Activated T-cell treated with anti-CD3 and anti-CD28 coated beads for 4 hours (primary cell): ENCODE measurements at regions not wholly inside any gene's neighbourhood (a gene's known extent, or its start where the extent isn't known, plus 50 kb on each side); places are given as distances from the start of the nearest gene placed in this dataset.

Experiments
- DNase-seq: peaks from one replicate; pipeline ENCODE4 v3.0.0-alpha.2; 2020

DNA sequence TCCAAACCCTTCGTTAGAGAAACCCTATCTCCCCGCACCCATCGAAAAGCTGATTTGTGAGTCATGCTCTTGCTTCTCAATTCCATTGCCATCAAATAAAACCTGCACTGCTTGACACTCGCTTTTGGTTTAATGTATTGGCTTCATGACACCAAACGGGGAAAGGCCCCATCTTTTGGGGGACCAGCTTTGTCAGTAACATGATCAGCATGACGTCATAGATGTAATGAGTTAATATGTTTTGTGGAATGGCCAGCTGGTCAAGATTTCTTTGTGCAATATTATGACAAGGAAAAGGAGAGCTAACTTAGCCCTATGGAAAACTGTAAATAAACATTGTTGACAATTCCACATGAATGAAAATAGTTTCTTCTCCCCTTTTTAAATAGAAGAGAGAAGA is 1260.5 kb upstream of the CELF2 start:
- DNase-seq = no peak

DNA sequence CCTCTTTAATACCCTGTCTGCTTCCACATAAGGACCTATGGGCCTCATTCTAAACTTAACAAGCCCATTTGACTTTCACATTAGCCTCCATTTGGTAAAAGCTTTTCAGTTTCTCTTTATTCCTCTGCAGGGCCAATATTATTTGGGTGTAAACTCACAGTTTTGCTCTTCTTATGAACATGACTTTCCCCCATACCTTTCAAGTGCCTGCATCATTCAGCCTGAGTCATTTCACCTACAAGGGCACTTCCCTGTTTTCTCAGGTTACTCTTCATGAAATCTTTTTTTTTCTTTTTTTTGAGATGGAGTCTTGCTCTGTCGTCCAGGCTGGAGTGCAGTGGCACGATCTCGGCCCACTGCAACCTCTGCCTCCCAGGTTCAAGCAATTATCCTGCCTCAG is 1258.1 kb upstream of the CELF2 start:
- DNase-seq = no peak

DNA sequence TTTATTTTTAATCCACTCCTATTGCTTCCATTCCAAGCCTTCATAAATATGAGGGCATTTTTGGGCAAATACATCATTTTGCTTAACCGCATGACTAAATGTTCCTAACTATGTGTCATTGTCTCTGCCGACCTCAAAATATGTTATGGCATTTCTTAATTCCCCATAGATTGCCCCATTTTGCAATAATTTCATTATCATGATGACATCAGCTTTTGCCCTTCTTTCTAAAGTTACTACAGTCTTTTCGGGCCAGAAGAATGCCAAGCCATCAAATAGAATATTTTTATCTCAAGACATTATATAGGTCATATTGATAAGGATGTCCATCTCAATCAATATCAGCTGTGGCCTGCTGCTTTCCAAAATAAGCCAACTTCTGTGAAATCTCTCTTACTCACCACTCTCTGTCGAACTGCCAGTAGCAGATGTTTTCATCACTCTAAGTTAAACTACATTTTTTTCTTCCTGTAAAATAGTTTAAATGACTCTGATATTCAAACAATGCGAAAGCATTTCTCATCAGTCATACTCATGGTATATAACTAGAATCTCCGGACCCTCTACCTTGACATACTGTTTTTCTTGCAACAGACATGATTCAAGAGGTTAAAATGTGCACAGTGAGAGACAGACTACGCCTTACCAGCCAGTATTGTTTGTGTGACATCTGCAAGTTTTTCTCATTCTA is 1254.6 kb upstream of the CELF2 start:
- DNase-seq = no peak

DNA sequence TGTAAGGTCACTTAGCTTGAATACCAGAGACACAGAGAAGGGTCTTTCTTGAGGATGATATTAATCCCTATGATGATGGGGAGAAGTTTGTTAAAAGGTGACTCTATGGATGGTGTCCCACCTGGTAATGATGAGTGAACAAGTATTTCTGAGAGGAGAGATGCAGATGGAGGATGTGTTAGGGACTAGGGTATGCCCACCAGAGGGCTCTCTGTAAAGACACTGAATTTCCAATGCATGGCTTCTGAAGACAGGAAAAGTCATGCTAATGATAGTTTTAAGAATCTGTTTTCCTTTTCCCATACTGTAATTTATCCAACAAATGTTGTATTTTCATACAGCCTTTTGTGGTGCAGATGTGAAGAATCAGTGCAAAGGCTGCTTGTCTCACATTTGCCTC is 1250.9 kb upstream of the CELF2 start:
- no peak for DNase-seq

DNA sequence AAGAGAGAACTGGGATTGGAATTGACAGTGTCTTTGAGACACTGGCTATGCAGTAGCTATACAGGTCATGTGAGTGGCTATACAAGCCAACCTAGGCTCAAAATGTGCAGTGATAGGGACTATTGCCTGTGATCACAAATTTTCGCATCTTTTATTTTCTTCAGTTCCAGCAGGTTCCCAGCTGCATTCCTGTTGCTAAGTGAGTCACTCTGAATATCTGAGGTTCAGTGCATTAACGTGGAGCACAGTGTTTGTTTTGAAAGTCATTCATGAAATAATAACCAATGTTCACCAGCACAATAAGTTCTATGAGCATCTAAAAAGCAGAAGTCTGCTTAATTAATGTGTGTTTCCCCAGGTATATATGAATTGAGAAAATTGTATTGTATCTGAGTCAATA is 1236.0 kb upstream of the CELF2 start:
- no peak for DNase-seq

DNA sequence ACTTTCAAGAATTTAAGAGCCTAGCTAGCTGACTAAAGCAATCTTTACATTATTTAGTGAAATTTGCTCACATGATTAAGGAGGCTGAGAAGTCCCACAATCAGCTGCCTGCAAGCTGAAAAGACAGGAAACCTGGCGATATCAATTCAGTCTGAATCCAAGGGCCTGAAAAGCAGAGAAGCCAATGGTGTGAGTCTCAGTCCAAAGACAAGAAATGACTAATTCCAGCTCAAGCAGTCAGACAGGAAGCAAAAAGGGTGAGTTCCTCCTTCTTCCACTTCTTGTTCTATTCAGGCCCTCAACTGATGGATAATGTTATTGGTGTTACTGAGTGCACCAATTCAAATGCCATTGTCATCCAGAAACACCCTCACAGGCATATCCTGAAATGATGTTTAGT is 1231.6 kb upstream of the CELF2 start:
- DNase-seq = no peak

DNA sequence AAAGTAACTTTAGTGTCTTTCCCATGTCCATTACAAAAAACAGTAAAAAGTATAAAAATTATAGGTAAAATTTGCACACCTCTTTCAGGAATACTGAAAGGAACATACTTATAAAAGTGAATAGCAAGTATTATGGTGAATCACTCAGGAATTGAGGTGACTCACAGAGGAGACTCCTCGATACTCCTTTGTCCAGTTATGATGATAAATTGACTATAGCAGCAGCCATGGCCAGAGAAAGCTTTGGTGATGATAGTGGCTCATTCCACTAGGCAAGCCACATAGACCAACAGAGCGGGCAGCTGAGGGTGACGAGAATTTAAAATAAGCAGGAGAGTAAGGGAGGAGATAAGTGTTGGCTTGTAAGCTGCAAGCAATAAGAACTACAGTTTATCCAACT is 1231.1 kb upstream of the CELF2 start:
- no peak for DNase-seq

DNA sequence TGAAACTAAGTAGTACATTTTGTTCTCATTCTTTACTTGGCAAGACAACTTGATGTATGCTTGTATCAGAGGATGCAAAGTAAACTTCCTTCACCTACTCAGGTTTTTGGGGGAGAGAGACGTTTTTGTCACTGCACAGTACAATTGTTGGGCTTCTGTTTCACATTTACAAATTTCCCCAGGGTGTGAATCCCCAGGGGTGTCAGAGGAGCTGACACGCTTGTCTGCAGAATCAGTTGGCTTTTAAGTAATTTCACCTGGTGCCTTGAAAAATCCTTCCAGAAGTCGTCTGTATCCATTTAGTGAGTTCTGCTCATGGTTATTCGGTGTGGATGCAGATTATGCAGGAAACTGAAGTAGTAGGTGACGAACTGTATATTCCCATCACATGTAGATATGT is 1227.7 kb upstream of the CELF2 start:
- DNase-seq = no peak

DNA sequence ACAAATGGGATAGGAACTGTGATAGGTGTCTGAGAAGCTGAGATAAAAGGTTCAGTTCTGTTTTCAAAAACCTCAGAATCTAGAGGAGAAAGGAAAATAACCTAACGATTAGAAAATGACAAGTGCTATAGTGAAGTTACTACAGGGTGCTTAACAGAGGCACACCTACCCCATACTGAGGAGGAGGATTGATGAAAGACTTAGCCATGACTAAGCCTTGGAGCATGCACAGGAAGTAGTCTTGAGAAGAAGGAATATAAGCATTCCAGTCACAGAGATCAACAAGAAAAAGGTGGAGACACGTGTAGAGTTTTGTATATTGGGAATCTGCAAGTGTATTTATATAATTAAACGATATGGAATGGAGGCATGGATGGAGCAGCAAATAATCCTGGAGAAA is 1225.5 kb upstream of the CELF2 start:
- DNase-seq = no peak

DNA sequence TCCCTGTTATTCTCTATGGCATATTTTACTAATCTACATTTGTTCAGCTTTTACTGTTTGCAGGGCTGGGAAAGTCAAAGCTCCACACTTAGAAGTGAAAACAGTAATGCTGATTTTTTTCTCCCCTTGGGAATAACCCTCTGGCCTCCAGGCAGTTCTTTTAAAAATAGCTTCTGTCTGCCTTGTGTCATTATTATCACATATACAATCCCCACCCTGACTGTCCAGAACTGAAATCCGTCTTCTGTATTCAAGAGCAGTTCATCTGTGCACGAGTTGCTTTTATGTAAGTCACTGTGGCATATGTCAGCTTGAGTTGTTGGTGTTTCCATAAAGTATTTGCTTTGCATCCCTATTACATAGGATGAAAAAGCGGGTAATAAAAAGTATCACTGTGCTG is 1221.1 kb upstream of the CELF2 start:
- no peak for DNase-seq

DNA sequence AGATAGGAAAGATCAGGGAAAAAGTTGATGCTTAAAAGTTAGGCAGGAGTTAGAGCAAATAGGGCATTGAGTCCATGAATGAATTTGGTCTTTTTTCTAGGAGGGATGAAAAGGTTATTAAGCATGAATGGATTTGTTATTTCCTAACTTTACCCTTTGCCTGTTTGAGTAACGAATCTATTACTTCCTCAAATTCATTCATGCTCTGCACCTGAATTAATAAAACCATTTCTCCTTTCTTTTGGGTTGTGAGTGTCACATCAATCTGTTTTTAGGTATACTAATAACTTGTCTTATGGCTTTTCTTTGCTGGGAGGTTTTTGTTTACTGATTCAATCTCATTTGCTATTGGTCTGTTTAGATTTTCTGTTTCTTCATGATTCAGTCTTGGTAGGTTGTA is 1217.7 kb upstream of the CELF2 start:
- DNase-seq = no peak

DNA sequence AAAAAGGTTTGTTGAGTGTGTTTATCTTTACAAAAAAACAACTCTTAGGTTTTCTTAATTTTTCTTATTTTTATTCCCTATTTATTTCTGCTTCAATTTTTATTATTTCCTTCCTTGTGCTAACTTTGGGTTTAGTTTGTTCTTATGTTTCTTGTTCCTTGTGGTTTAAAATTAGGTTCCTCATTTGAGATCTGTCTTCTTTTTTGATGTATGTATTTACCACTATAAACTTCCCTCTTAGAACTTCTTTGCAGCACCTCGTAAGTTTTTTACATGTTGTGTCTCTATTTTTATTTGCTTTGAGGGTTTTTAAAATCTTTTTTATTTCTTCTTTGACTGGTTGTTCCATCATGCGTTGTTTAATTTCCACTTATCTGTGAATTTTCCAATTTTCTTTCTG is 1217.1 kb upstream of the CELF2 start:
- no peak for DNase-seq

DNA sequence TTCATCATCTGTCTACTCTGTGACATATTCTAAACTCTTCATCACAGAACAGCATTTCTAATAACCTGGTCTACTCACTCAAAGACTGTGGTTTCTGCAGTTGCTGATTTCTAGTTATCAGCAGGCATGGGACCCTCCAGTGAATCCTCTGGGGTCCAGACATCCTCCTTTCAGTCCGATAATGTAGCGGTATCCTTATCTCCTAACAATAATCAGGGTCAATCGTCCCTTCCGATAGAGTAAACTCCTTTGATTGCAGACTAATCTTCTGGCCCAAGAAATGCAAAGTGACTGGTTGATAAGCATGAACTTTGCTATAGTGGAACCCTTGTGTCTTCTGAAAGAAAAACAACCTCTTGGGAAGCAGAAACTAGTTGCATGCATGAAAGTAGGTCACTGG is 1209.8 kb upstream of the CELF2 start:
- DNase-seq = no peak

DNA sequence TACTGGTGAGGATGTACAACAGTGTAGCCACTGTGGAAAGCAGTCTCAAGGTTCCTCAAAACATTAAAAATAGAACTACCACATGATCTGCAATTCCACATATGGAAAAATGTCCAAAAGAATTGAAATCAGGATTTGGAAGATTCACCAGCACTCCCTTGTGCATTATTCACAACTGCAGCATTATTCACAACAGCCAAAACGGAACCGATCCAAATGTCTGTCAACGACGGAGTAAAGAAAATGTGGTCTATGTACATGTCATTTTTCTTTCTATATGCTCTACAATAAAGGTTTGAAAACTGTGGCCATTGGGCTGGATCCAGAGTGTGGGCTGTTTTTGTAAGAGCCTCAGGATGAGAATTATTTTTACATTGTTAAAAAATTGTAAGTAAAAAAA is 1206.1 kb upstream of the CELF2 start:
- no peak for DNase-seq

DNA sequence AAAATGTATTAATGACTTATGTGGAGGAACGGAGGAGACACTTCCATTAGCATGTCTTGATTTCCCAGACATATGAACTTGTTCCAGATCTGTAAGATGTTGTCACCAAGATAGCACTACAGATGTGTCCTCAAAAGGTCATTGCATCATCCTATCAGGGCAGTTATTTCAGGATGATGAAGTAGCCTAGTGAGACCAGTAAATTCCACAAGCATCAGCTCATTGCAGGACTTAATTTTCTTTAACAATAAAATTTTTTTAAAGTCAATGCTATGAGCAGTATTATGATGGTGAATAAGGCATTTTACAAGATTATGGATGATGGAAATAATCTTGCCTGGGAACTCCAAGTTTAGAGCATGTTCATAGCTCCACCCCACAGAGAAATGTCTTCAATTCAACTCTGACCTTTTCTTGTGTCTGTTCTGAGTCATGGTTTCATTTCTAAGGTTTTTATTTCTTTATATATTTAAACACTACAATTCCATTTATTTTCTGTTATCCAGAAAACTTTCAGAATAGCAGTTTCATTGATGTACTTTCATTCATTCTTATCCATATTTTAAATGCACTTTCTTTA is 1203.3 kb upstream of the CELF2 start:
- no peak for DNase-seq

DNA sequence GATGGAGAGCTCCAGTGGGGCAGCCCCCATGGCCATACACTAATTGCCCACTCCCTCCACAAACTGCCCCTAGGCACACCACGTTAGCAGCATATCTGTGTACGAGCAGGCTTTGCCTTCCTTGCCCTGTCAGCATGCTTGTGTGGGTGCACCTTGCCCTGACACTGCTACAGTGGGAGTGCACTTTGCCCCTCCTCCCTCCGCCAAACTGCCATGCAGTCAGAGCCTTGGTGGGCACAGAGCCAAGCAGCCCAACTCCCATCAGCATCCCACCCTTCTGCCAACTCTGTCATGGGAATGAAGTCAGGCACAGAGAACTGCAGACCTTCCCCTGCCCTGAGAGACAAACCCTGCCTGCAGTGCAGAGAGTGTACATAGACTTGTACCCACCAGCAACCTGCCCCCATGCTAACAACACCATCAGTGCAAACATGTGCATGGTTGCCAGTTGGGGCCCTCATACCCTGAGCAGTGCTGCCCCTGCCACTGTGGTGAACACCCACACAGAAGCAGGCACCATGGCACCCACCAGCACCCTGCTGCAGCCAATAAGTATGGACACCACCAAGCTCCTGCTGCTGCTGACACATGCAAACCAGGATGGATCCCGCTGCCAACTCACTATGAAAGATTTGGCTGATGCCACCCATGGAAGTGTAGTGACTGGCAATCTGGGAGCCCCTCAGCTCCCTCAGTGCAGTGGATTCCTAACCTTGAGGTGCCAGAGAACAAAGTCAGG is 1197.7 kb upstream of the CELF2 start:
- DNase-seq = no peak

DNA sequence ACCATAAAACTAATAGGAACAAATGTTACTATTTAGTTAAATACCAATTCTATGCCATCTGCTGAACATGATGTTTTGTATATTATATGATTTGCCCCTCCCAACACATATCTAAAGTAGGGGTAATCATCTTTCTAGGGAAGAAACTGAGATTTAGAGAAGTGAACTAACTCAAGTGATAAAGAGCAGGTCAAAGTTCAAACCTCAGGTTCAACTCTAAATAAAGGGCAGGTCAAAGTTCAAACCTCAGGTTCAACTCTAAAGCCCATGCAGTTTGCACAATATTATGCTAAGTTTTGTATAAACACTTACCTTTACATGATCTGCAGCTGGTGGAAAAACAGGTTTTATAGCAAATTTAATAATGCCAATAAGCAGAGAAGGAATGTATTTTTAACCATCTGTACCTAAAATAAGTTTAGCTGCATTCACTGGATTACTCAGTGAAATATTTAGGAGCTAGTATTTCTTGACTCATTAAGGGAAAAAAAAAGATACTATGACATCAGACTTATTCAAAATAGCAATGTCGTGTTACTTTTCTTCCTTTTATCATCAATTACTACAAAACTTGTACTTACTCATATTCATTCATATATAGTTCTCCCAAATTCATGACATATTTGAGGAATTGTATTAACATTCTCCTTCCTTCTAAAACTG is 1194.3 kb upstream of the CELF2 start:
- DNase-seq = no peak

DNA sequence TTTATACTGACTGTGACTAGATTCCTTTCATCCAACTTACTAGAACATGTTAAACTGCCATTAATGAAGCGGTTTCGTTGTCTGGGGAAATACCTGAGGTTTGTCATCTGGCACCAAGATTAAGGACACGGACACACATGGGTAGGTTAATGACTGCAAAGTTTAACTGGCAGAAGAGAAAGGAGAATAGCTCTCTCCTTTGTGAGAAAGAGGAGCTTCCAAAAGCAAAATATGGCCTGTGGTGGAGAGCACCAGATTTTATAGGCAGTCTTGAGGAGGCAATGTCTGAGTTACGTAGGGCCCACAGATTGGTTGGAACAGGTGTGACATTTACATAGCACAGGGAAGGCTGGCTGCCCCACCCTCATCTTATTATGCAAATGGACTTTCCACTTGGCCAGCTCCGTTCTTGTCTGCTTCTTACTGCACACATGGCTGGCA is 1193.0 kb upstream of the CELF2 start:
- DNase-seq = no peak

DNA sequence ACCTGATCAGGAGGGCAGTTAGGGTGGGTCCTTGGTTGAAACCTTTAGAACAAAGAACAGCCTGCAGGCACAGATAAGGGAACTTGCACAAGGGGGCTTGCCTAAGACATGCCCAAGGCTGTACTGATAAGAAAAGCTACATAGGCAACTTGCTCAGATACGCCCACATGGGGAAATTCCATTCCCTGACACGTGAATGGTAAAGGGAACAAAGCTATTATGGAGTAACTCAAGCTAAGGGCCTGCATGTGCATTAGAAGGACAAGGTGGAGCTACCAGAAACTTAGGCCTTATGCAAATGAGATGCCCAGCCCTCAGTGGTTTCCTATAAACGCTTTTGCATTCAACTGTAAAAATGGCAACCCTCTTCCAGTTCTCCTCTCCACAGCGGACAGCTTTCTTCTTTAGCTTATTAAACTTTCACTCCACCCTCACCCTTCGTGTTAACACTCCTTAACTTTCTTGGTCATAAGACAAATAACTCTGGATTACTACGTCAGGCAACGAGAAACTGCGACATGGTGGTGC is 1192.1 kb upstream of the CELF2 start:
- DNase-seq = no peak

DNA sequence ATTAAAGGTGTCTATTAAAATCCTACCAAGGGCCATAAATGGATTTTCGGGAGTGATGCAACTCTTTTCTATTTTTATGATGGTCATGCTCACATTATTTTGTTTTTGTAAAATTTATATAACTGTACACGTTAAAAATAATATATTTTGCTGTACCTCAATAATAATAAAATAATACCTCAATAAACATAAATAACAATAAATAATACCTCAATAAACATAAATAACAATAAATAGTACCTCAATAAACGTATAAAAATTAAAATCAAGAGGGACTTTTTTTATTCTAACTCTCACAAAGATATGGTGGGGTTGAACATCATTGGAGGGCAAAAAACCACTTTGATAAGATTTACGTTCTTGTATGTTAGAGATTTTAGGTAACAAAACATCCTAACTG is 1189.6 kb upstream of the CELF2 start:
- no peak for DNase-seq

DNA sequence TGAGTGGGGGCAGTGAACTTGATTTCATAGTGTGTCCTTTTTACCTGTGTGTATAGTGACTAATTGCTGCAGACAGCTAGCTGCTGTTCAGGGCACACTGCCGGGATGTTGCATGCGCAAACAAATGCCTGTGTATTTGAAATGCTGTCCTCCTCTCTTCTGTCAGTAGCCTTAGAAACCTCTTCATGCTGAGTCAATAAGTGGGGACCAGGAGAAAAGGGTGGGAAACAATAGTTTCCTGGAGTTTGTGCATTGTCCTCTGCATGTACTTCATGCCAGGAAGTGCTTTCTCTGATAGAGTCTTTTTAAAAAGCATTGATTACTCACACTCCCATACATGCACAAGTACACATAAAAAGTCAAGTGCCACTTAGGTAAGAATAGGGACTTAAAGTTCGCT is 1183.7 kb upstream of the CELF2 start:
- no peak for DNase-seq

DNA sequence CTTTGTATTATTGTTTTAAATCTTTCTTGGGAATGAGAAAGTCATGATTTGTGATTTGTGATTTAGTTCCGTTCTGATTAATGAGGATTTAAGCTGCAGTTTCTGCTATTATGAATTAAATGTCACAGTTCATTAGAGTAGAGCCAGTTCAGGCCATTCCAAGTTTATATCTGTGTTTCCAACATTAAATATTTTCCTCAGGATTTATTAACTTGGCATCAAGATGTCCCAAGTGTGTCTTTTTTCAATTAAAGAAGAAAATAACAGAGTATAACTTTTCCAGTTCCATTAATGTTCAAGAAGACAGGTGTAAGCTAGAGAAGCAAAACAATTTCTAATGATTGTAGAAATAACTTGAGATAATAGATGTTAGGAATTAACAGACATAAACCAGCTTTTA is 1183.2 kb upstream of the CELF2 start:
- no peak for DNase-seq

DNA sequence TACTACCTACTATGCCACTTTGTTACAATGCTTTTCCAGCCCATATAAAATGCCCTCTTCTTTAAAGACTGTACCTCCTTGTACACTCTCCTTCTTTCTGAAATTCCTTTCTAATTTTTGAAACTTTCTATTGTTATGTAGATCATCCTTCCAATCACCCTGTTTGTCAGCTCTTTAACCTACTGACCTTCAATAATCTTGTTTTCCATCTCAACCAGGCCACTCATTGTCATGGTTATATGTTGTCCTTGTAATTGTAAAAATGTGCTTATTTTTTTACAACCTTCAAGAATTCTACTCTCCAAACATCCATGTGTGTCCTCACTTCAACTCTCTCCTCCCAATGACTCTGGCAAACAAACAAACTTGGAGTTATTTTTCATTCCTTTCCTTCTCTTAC is 1172.6 kb upstream of the CELF2 start:
- DNase-seq = no peak

DNA sequence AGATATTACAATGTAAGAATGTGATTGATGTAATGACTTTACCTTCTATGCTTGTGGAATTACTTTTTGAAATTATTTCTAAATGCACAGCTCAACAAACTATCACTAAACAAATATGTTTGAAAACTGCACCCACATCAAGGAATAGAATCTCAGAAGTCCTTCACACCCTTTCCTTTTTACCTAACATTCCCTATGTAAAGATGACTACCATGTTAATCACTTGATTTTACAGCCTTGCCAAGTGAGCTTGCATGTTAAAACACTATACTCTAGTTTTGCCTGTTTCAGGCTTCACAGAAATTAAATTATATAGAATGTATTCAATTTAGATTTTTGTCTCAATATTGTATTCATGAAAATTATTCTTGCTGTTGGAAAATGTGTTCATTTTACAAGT is 1169.4 kb upstream of the CELF2 start:
- no peak for DNase-seq
